Keratinocyte (primary cell): ENCODE measurements at regions not wholly inside any gene's neighbourhood (a gene's known extent, or its start where the extent isn't known, plus 50 kb on each side); places are given as distances from the start of the nearest gene placed in this dataset.

ENCODE experiments used
- small RNA-seq, 3 experiments: library from RNA; depleted of rRNA; stranded (forward); fragments of <200 nt; gene quantifications; one replicate each; pipeline ENCODE3, GENCODE V24; 2012; ENCODE audit warnings: low read depth in 3 of 3, low replicate concordance in 1 of 3; ENCODE audit not compliant: insufficient read length in 3 of 3

Small RNAs in the stretch of these regions (small RNA-seq; reads per million reads assigned to genes)
- 0 reads per million in 3 experiments for gene Z96811.1
